ENCODE measurements at regions not wholly inside any gene's neighbourhood (a gene's known extent, or its start where the extent isn't known, plus 50 kb on each side); places are given as distances from the start of the nearest gene placed in this dataset.

DNA sequence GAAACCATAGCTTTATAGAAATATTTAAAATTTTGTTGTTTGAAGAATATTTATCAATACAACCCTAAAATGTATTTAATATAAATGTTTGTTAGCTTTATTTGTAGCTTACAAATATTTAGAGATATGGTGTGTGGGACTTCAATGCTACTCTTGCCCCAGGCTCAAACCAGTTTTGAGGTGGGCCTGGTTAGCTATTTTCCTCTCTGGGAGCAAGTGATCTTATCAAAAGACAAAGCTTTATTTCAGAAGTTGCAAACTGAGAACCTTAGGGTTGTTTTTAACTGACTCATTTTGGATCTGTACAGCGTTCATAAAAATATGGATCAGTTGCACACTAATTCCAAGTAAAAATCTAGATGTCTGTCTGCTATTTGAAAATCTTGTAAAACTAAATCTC is 563.6 kb upstream of the CDH2 start:
- TF ChIP-seq EZH2 (IDR thresholded peaks at IDR 0.05; ENCODE audit: borderline replicate concordance): no peak
- no peak for TF ChIP-seq CTCF (IDR thresholded peaks at IDR 0.05; ENCODE audit: poor library complexity)
- TF ChIP-seq EZH2phosphoT487 (IDR thresholded peaks at IDR 0.05; ENCODE audit: low read depth, severe bottlenecking, unreplicated experiment): no peak

All from hepatocyte (in vitro differentiated cells).